ENCODE measurements at regions not wholly inside any gene's neighbourhood (a gene's known extent, or its start where the extent isn't known, plus 50 kb on each side); places are given as distances from the start of the nearest gene placed in this dataset.

DNA sequence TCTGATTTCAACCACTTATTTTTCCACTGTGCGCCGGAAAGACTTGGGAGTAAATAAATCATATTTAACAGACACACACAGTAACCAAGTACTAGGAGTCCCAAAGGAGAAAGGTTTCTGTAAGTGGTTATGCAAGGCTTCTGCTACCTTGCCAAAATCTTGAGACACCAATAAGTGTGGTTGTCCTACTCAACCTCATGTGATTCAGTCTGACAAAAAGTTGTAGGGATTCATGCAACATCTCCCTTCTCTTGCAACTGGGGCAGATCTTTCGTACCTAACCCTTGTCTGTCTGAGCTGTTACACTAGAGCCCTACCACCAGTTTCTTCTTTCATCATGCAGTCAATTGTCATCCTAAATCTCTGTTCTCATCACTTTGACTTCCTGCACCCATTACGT lies 69.9 kb upstream of the NUDT7 start:
- in situ Hi-C loops (cut with HindIII; ENCODE audit: low sequenced_read_pairs) = loop anchor here (5.0 kb wide), 1 partner anchor 80 kb away; no protein-coding TSS in a partner anchor

DNA sequence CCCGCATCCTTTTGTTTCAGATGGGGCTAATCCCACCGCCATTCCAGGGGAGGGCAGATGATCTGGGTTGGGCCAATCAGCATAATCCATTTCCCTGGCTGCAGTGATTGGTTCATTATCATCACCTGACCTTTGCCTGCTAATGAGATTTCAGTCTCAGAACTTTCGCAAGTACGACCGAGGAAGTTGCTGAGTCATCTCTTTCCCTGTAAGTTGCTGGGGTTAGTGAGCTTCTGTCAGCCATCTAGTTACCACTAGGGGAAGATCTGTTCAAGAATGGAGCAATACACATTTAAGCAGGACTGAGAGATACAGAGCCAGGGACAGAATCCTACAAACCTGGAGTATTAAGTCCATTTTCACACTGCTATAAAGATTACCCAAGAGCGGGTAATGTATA lies 65.3 kb upstream of the NUDT7 start:
- no peak for DNase-seq (ENCODE audit: low read depth)
- H3K4me3 ChIP-seq (ENCODE audit: low read depth, low read length) = no peak overlapping the region
- TF ChIP-seq, protein P1, sequence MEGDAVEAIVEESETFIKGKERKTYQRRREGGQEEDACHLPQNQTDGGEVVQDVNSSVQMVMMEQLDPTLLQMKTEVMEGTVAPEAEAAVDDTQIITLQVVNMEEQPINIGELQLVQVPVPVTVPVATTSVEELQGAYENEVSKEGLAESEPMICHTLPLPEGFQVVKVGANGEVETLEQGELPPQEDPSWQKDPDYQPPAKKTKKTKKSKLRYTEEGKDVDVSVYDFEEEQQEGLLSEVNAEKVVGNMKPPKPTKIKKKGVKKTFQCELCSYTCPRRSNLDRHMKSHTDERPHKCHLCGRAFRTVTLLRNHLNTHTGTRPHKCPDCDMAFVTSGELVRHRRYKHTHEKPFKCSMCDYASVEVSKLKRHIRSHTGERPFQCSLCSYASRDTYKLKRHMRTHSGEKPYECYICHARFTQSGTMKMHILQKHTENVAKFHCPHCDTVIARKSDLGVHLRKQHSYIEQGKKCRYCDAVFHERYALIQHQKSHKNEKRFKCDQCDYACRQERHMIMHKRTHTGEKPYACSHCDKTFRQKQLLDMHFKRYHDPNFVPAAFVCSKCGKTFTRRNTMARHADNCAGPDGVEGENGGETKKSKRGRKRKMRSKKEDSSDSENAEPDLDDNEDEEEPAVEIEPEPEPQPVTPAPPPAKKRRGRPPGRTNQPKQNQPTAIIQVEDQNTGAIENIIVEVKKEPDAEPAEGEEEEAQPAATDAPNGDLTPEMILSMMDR (IDR thresholded peaks at IDR 0.05; ENCODE audit: low read depth, low read length, missing control alignments) = no peak
- in situ Hi-C loops (cut with HindIII; ENCODE audit: low sequenced_read_pairs) = no loop called here

More for the DNA sequence above, 69.9 kb upstream of the NUDT7 start:
- TF ChIP-seq, protein P1 (IDR thresholded peaks at IDR 0.05; ENCODE audit: low read depth, low read length, missing control alignments) = no peak
- no peak for DNase-seq (ENCODE audit: low read depth)
- H3K4me3 ChIP-seq (ENCODE audit: low read depth, low read length) = no peak overlapping the region

DNA sequence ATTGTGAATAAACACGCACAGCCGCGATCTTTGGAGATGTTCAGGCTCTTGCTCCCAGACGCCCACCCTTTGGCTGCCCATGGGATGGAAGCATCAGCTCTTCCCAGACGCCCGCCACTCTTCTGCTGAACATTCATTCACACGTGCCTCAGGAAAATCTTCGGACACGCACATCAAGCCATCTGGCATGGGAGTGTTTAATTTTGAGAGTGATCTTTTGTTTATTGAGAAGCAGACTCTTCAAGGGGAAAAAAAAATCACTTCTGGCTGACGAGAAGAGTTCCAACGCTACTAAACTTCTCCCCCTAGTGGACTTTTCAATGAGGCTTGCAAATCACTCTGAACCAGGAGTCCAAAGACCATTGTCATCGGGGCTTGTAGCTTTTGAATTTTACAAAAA lies 62.0 kb upstream of the NUDT7 start:
- in situ Hi-C loops (cut with HindIII; ENCODE audit: low sequenced_read_pairs) = no loop called here
- TF ChIP-seq, protein P1 (IDR thresholded peaks at IDR 0.05; ENCODE audit: low read depth, low read length, missing control alignments) = peak; percentile 83
- H3K4me3 ChIP-seq (ENCODE audit: low read depth, low read length) = peak overlapping the region; percentile 22
- DNase-seq (ENCODE audit: low read depth) = peak; percentile 55

DNA sequence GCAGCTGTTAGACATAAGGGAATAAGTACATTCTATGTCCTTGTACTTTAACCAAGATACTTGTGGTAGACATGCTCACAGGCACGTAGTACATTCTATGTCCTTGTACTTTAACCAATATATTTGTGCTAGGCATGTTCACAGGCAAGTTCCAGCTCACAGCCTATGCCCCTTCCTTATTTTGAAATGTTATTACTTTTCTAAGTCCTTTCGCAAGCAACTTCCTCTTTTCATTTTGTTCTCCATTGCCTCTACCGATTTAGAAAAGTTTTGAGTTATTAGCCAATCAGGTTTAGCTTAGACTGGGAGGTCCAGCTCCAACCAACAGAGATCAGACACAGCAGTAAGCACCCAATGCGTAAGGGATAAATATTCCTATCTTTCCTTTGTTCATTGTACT lies 60.1 kb upstream of the NUDT7 start:
- in situ Hi-C loops (cut with HindIII; ENCODE audit: low sequenced_read_pairs) = no loop called here
- TF ChIP-seq, protein P1 (IDR thresholded peaks at IDR 0.05; ENCODE audit: low read depth, low read length, missing control alignments) = no peak
- DNase-seq (ENCODE audit: low read depth) = no peak
- no peak overlapping the region for H3K4me3 ChIP-seq (ENCODE audit: low read depth, low read length)

DNA sequence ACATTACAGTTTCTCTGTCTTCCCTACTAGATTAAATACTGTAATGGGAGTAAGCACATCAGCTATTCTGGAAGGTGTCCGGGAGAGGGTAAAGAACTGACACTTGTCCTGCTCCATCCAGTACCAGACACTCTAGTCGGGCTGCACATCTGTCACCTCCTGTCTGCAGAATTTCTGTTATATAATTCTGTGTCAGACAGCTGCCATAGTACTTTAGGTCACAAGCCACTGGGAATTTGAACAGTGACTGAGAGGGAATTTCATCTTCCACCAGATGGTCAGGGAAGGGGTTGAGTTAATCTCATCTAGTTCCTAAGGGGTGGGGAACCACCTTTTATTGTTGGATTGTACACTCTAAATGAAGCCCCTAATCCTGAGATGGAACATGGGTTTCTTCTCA lies 58.6 kb upstream of the NUDT7 start:
- TF ChIP-seq, protein P1 (IDR thresholded peaks at IDR 0.05; ENCODE audit: low read depth, low read length, missing control alignments) = no peak
- DNase-seq (ENCODE audit: low read depth) = no peak
- in situ Hi-C loops (cut with HindIII; ENCODE audit: low sequenced_read_pairs) = no loop called here
- H3K4me3 ChIP-seq (ENCODE audit: low read depth, low read length) = no peak overlapping the region

DNA sequence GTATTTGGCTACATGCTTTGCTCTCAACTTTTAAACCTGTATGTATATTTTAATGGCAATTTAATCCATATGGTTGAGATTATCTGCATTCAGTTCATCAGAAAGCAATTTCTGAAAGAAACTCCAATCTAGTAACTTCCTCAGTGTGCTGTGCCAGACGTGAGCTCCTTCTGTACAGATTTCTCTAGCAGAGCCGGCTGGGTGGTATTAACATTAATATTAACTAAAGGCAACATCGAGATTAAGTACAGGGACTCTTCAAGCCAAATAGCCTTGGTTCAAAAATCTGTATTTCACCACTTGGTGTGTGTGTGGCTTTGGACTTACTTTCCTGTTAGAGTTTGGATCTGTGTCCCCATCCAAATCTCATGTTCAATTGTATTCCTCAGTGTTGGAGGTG lies 55.5 kb upstream of the NUDT7 start:
- TF ChIP-seq, protein P1 (IDR thresholded peaks at IDR 0.05; ENCODE audit: low read depth, low read length, missing control alignments) = no peak
- in situ Hi-C loops (cut with HindIII; ENCODE audit: low sequenced_read_pairs) = no loop called here
- H3K4me3 ChIP-seq (ENCODE audit: low read depth, low read length) = no peak overlapping the region
- no peak for DNase-seq (ENCODE audit: low read depth)

DNA sequence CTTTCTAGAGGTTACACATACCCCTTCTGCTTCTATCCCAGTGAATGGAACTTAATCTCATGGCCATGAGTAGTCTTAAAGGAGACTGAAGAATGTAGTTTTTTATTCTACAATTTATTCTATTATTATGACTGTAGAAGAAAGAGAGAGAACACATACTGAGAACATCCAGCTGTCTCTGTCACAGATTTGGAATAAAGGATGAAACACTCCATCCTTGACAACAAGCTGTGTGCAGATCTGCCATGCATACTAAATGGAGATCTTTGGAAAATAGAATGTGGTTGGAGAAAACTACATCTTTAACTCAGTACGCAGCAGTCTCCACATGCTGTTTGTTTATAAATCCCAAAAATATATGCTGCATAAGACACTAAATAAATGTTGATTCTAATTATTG lies 54.1 kb upstream of the NUDT7 start:
- no peak for DNase-seq (ENCODE audit: low read depth)
- TF ChIP-seq, protein P1 (IDR thresholded peaks at IDR 0.05; ENCODE audit: low read depth, low read length, missing control alignments) = no peak
- no peak overlapping the region for H3K4me3 ChIP-seq (ENCODE audit: low read depth, low read length)
- in situ Hi-C loops (cut with HindIII; ENCODE audit: low sequenced_read_pairs) = no loop called here

All from astrocyte of the cerebellum (primary cell).